ENCODE measurements at regions not wholly inside any gene's neighbourhood (a gene's known extent, or its start where the extent isn't known, plus 50 kb on each side); places are given as distances from the start of the nearest gene placed in this dataset.

GRCh38 chr3:96070678-96071077 lies 743.7 kb upstream of the EPHA6 start:
- Histone ChIP-seq H3K27me3 (ENCODE audit: control insufficient read depth in 5 of 5, insufficient read depth in 4 of 5, low read length in 5 of 5) (no peaks in the 10 kb centered on the region), H3K36me3 (ENCODE audit: control insufficient read depth in 5 of 5, insufficient read depth in 5 of 5, low read length in 5 of 5) (no peaks in the 10 kb centered on the region), H3K27ac (ENCODE audit: low read depth, low read length) (no peak overlapping the region), H3K9me3 (ENCODE audit: control insufficient read depth in 5 of 5, low read length in 5 of 5) (peaks cover 0 to 15% (median 9%) of the 10 kb centered on the region in 5 donors), H3K4me1 (ENCODE audit: control insufficient read depth in 5 of 5, insufficient read depth in 5 of 5, low read length in 5 of 5) (peaks cover 0 to 4% (median 0%) of the 10 kb centered on the region in 5 donors), H3K4me3 (ENCODE audit: low read depth in 1 of 5, low read length in 5 of 5) (no peak overlapping the region), H3K9ac (ENCODE audit: low read length in 5 of 5) (no peak overlapping the region)

GRCh38 chr3:96071097-96071496 lies 743.3 kb upstream of the EPHA6 start:
- H3K4me1 ChIP-seq (ENCODE audit: control insufficient read depth in 5 of 5, insufficient read depth in 5 of 5, low read length in 5 of 5): peaks cover 0 to 4% (median 0%) of the 10 kb centered on the region in 5 donors
- no peaks in the 10 kb centered on the region for H3K36me3 ChIP-seq (ENCODE audit: control insufficient read depth in 5 of 5, insufficient read depth in 5 of 5, low read length in 5 of 5)
- H3K9me3 ChIP-seq (ENCODE audit: control insufficient read depth in 5 of 5, low read length in 5 of 5): peaks cover 0 to 15% (median 9%) of the 10 kb centered on the region in 5 donors
- H3K4me3 ChIP-seq (ENCODE audit: low read depth in 1 of 5, low read length in 5 of 5): no peak overlapping the region
- no peak overlapping the region for H3K27ac ChIP-seq (ENCODE audit: low read depth, low read length)
- H3K27me3 ChIP-seq (ENCODE audit: control insufficient read depth in 5 of 5, insufficient read depth in 4 of 5, low read length in 5 of 5): no peaks in the 10 kb centered on the region
- no peak overlapping the region for H3K9ac ChIP-seq (ENCODE audit: low read length in 5 of 5)

- H3K36me3 ChIP-seq (ENCODE audit: control insufficient read depth in 5 of 5, insufficient read depth in 5 of 5, low read length in 5 of 5): no peaks in the 10 kb centered on the region
- no peak overlapping the region for H3K9ac ChIP-seq (ENCODE audit: low read length in 5 of 5)
- peaks cover 0 to 4% (median 0%) of the 10 kb centered on the region in 5 donors for H3K4me1 ChIP-seq (ENCODE audit: control insufficient read depth in 5 of 5, insufficient read depth in 5 of 5, low read length in 5 of 5)
- peaks cover 0 to 15% (median 9%) of the 10 kb centered on the region in 5 donors for H3K9me3 ChIP-seq (ENCODE audit: control insufficient read depth in 5 of 5, low read length in 5 of 5)
- H3K27me3 ChIP-seq (ENCODE audit: control insufficient read depth in 5 of 5, insufficient read depth in 4 of 5, low read length in 5 of 5): no peaks in the 10 kb centered on the region
- H3K4me3 ChIP-seq (ENCODE audit: low read depth in 1 of 5, low read length in 5 of 5): no peak overlapping the region
- no peak overlapping the region for H3K27ac ChIP-seq (ENCODE audit: low read depth, low read length)
Observed at GRCh38 chr3:96072226-96072625, 742.2 kb upstream of the EPHA6 start.

GRCh38 chr3:96083610-96084009 lies 730.8 kb upstream of the EPHA6 start:
- no peaks in the 10 kb centered on the region for H3K36me3 ChIP-seq (ENCODE audit: control insufficient read depth in 5 of 5, insufficient read depth in 5 of 5, low read length in 5 of 5)
- no peaks in the 10 kb centered on the region for H3K4me1 ChIP-seq (ENCODE audit: control insufficient read depth in 5 of 5, insufficient read depth in 5 of 5, low read length in 5 of 5)
- H3K9me3 ChIP-seq (ENCODE audit: control insufficient read depth in 5 of 5, low read length in 5 of 5): no peaks in the 10 kb centered on the region
- no peak overlapping the region for H3K4me3 ChIP-seq (ENCODE audit: low read depth in 1 of 5, low read length in 5 of 5)
- no peaks in the 10 kb centered on the region for H3K27me3 ChIP-seq (ENCODE audit: control insufficient read depth in 5 of 5, insufficient read depth in 4 of 5, low read length in 5 of 5)
- no peak overlapping the region for H3K9ac ChIP-seq (ENCODE audit: low read length in 5 of 5)
- no peak overlapping the region for H3K27ac ChIP-seq (ENCODE audit: low read depth, low read length)

DNA sequence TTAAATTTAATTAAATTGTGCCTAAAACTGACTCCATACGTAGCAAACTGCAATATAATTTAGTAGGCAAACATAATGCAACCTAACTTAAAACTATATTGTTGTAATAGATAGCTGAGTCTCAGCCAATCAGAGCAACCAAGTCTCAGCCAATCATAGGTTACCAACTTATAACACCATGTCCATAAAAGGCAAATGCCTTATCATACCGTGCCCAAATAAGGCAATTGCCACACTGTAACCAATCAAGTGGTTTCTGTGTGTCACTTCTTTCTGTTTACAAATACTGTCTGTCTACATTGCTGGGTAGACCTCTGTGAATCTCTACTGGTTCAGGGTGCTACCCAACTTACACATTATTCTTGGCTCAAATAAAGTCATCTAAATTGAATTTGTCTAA lies 728.4 kb upstream of the EPHA6 start:
- no peak overlapping the region for H3K27ac ChIP-seq (ENCODE audit: low read depth, low read length)
- H3K27me3 ChIP-seq (ENCODE audit: control insufficient read depth in 5 of 5, insufficient read depth in 4 of 5, low read length in 5 of 5): no peaks in the 10 kb centered on the region
- no peaks in the 10 kb centered on the region for H3K4me1 ChIP-seq (ENCODE audit: control insufficient read depth in 5 of 5, insufficient read depth in 5 of 5, low read length in 5 of 5)
- no peaks in the 10 kb centered on the region for H3K36me3 ChIP-seq (ENCODE audit: control insufficient read depth in 5 of 5, insufficient read depth in 5 of 5, low read length in 5 of 5)
- peaks cover 0 to 2% (median 0%) of the 10 kb centered on the region in 5 donors for H3K9me3 ChIP-seq (ENCODE audit: control insufficient read depth in 5 of 5, low read length in 5 of 5)
- no peak overlapping the region for H3K4me3 ChIP-seq (ENCODE audit: low read depth in 1 of 5, low read length in 5 of 5)
- no peak overlapping the region for H3K9ac ChIP-seq (ENCODE audit: low read length in 5 of 5)

DNA sequence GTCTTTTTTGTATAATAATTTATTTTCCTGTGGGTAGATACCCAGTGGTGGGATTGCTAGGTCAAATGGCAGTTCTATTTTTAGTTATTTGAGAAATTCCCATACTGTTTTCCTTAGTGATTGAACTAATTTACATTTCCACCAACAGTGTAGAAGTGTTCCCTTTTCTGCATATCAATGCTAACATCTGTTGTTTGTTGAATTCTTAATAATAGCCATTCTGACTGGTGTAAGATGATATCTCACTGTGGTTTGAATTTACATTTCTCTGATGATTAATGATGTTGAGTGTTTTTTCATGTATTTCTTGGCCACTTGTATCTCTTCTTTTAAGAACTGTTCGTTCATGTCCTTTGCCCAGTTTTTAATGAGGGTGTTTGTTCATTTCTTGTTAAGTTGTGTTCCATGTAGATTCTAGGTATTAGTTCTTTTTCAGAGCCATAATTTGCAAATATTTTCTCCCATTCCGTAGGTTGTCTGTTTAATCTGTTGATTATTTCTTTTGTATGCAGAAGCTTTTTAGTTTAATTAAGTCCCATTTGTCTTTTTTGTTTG lies 713.3 kb upstream of the EPHA6 start:
- Histone ChIP-seq H3K4me1 (ENCODE audit: control insufficient read depth in 5 of 5, insufficient read depth in 5 of 5, low read length in 5 of 5) (peaks cover 0 to 6% (median 0%) of the 10 kb centered on the region in 5 donors), H3K36me3 (ENCODE audit: control insufficient read depth in 5 of 5, insufficient read depth in 5 of 5, low read length in 5 of 5) (no peaks in the 10 kb centered on the region), H3K4me3 (ENCODE audit: low read depth in 1 of 5, low read length in 5 of 5) (no peak overlapping the region), H3K27me3 (ENCODE audit: control insufficient read depth in 5 of 5, insufficient read depth in 4 of 5, low read length in 5 of 5) (no peaks in the 10 kb centered on the region), H3K9me3 (ENCODE audit: control insufficient read depth in 5 of 5, low read length in 5 of 5) (peaks cover 0 to 4% (median 0%) of the 10 kb centered on the region in 5 donors), H3K27ac (ENCODE audit: low read depth, low read length) (no peak overlapping the region), H3K9ac (ENCODE audit: low read length in 5 of 5) (no peak overlapping the region)

DNA sequence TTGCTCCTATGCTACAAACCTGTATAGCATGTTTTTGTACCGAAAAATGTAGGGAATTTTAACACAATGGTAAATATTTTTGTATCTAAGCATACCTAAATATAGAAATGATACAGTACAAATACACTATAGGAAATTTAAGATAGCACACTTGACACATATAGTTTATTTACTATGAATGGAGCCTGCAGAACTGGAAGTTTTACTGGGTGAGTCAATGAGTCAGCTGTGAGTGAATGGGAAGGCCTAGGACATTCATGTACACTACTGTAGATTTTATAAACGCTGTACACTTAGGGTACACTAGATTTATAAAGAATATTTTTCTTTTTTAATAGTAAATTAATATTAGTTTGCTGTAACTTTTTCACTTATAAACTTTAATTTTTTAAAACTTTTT lies 707.7 kb upstream of the EPHA6 start:
- Histone ChIP-seq H3K4me3 (ENCODE audit: low read depth in 1 of 5, low read length in 5 of 5) (no peak overlapping the region), H3K36me3 (ENCODE audit: control insufficient read depth in 5 of 5, insufficient read depth in 5 of 5, low read length in 5 of 5) (no peaks in the 10 kb centered on the region), H3K4me1 (ENCODE audit: control insufficient read depth in 5 of 5, insufficient read depth in 5 of 5, low read length in 5 of 5) (no peaks in the 10 kb centered on the region), H3K9ac (ENCODE audit: low read length in 5 of 5) (no peak overlapping the region), H3K27me3 (ENCODE audit: control insufficient read depth in 5 of 5, insufficient read depth in 4 of 5, low read length in 5 of 5) (no peaks in the 10 kb centered on the region), H3K27ac (ENCODE audit: low read depth, low read length) (no peak overlapping the region), H3K9me3 (ENCODE audit: control insufficient read depth in 5 of 5, low read length in 5 of 5) (no peaks in the 10 kb centered on the region)

Measured in subcutaneous abdominal adipose tissue (tissue), 5 donors.